ENCODE measurements at regions not wholly inside any gene's neighbourhood (a gene's known extent, or its start where the extent isn't known, plus 50 kb on each side); places are given as distances from the start of the nearest gene placed in this dataset.
"Not testable (repeated sequence)": the region's sequence is repeated elsewhere in the genome, so short reads cannot be mapped to it uniquely, and the experiment has no call there.

DNA sequence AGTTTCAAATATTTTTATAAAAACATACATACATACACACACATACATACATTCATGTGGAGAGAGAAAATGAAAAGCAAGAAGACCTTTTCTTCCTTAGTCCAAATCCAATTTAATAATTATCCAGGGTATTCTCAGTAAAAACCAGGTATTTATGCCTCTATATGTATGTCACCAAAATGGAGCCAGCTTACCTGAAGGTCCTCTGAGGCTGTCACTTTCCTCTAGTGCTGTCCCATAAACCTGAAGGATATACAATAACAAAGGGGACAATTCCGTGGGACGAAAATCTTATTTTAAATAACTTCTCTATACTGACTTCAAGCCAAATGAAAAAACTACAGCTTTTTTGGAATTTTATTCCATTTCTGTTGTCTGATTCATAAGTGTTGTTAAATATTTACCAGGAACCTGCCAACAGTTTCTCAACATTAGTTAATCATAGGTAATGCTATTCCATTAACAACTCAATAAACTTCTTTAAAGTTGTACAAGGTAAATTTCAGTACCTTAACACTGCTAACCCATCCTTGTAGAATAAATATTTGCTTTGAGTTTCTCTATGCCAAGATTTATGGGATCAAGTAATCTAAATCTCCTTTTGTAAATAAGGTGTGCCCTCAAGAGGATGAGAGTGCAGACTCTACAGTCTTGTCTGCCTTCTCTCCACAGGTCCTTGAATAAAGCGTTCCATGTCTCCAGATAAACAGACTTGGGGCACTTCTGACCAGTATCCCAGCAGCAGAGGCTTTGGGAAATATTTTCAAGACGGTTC, 260.3 kb downstream of the AHR start:
- DNase-seq: no peak

GRCh38 chr7:17559388-17559787, 260.9 kb downstream of the AHR start:
- DNase-seq: no peak

DNA sequence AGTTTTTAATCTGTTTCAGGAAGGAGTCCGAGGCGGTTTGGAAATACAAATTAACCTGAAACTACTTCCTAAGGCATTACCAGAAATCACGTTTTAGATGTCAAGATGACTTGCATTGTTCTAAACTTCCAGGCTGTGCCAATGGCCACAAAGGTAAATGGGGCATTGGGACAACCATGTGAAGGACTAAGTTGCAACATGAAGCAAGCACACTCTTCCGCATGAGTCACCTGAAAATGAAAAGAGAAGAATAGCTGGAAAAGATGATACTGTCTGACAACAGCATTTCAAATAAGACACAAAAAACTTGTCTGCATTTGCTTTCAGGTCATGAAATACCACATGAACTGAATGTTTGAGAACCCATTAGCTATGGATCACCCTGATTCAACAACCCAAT, 262.1 kb downstream of the AHR start:
- DNase-seq: no peak

- no peak for DNase-seq
These were observed 262.5 kb downstream of the AHR start for GRCh38 chr7:17560966-17561365.

DNA sequence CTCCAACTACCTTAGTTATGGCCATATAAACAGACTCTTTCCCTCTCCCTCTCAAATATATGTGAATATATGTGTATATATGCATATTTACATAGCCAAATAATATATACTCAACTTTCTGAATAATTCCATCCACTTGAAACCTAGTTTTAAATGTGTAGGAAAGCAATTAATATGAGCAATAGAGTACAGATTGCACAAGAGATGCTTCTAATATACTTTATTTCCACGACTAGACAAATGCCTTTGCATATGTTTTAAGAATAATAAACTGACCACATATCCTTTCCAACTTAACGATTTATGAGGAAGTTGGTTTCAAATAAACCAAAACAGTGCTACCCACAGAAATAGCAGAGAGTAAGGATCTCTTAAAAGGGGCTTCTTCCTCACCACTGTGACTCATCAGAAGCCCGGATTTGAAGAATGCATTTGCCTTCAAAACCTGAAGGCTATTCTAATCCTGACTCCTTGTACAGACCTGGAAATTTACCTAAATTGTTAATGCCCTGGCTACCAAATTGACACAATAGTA, 266.3 kb downstream of the AHR start:
- no peak for DNase-seq

- DNase-seq: no peak
These were observed 281.7 kb downstream of the AHR start for GRCh38 chr7:17580141-17580540.

DNA sequence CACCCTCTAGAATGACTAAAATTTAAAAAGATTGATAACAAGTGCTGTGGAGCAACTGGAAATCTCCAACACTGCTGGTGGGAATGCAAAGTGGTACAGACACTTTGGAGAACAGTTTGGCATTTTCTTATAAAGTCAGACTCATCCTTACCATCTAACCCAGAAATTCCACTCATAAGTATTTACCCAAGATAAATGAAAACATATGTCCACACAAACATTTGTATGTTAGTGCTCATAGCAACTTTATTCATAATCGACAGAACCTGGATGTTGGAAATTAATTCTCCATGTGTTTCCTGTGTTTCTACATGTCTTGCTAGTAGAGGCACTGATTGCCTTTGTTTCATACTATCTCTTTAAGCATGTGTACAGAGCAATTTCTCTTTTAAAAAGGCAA, 282.4 kb downstream of the AHR start:
- DNase-seq: no peak

GRCh38 chr7:17581301-17581700, 282.8 kb downstream of the AHR start:
- no peak for DNase-seq

DNA sequence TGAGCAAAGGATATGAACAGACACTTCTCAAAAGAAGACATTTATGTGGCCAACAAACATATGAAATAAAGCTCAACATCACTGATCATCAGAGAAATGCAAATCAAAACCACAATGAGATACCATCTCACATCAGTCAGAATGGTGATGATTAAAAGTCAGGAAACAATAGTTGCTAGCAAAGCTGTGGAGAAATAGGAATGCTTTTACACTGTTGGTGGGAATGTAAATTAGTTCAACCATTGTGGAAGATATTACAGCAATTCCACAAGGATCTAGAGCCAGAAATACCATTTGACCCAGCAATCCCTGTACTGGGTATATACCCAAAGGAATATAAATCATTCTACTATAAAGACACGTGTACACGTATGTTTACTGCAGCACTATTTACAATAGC, 284.2 kb downstream of the AHR start:
- not testable (repeated sequence) for DNase-seq

GRCh38 chr7:17583786-17584185, 285.3 kb downstream of the AHR start:
- no peak for DNase-seq

DNA sequence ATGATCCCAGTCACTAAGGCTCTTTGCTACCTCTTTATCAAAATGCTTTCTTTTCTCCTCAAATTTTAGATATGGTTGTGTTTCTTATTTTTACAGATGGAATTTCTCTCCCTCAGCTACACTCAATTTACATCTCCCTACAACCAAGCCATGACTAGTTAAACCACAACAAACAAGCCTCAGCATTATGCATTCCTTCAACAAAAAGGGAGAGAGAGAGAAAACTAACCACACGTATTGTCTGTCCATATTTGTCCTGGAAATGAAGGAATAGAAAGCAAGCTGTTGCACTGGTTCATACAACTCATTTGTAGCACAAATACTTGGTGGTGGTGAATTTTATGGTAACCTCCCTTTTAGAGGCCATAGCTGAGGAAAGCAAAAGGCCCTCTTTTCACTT, 286.4 kb downstream of the AHR start:
- no peak for DNase-seq

GRCh38 chr7:17586711-17587110, 288.3 kb downstream of the AHR start:
- no peak for DNase-seq

GRCh38 chr7:17588730-17589129, 290.3 kb downstream of the AHR start:
- no peak for DNase-seq

- DNase-seq: no peak
These were observed 291.2 kb downstream of the AHR start for GRCh38 chr7:17589671-17590070.

- DNase-seq: no peak
These were observed 291.8 kb downstream of the AHR start for GRCh38 chr7:17590221-17590620.

DNA sequence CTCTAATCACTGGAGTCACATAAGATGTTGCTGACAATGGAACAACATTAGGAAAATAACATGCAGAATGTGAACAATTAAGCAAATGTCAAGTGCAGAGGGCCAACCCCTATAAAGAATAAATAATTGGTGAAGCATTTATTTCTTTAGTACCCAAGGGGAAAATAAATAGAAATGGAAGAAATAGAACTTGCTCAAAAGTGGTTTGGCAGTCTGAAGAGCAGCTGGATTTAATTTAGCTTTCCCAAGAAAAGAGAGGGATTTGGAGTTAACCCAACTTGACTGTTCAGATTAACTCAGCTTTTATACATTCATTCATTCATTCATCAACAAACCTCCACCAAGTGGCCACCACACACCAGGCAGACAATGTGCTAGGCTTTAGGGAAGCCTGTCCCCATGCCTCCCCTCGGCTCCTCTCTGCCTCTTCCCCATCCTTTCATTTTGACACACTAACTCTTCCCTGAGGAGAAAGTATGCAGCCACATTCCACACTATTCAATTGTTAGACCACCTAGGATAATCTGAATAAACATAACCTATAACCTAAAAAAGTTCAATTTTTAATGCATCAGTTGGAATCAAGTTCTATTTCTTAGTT, 295.5 kb downstream of the AHR start:
- no peak for DNase-seq

GRCh38 chr7:17595546-17595945, 297.1 kb downstream of the AHR start:
- no peak for DNase-seq

DNA sequence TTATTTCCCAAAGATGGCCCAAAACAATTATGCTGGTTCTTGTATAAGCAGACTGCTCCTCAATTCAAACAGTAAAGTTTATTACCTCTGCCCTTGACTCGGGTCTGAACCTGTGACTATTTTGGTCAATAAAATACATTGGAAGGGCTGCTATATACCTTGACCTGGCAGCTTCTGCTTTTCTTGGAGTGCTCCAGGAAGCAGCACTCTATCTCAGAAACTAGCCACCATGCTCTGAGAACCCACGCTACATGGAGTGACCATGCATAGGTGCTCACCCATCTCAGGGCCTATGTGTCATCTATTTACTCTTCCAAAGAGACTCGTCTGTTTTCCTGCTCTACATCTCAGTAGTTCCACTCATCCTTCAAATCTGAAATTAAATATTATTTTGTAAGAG, 299.9 kb downstream of the AHR start:
- no peak for DNase-seq

DNA sequence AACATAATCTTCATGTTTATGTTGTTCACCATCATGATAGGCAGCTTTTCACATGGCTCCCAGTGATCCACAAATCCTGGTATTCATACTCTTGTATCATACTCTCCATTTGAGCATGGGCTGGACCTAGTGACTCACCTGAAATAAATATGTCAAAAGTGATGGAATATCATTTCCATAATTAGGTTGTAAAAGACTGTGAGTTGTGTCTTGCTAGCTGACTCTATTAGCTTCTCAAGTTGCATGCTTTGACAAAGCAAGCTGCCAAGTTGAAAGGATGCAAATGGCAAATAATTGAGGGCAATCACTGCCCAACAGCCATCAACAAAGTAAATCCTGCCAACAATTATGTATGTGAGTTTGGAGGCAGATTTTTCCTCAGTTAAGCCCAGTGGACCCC, 300.4 kb downstream of the AHR start:
- DNase-seq: no peak

- no peak for DNase-seq
These were observed 301.4 kb downstream of the AHR start for GRCh38 chr7:17599733-17600339.

GRCh38 chr7:17600340-17600752, 301.9 kb downstream of the AHR start:
- DNase-seq: no peak

DNA sequence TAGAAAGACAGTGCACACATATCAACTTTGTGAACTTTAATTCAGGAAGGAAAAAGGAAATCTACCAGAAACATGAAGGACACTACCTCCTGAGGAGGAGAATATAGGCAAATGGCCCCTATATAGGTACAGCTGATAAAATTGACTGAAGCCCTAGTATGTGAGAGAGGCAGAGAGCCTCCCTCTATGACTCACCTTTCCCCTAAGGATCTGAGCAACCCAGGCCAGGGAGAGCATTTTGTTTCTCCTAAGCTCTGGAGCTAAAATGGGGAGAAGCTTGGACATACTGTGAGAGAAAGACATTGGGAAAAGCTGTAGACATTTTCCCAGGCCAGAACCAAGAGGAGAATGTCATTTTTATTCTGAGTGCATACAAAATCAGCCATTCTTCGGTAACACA, 303.5 kb downstream of the AHR start:
- DNase-seq: no peak

- DNase-seq: no peak
These were observed 309.8 kb downstream of the AHR start for GRCh38 chr7:17608114-17608833.

- no peak for DNase-seq
These were observed 313.2 kb downstream of the AHR start for GRCh38 chr7:17611611-17612010.
